Inflammatory macrophage treated with lipopolysaccharide for 4 hours (primary cell): ENCODE measurements at regions not wholly inside any gene's neighbourhood (a gene's known extent, or its start where the extent isn't known, plus 50 kb on each side); places are given as distances from the start of the nearest gene placed in this dataset.
"Not testable (repeated sequence)": the region's sequence is repeated elsewhere in the genome, so short reads cannot be mapped to it uniquely, and the experiment has no call there.

Experiments used
- DNase-seq: peaks from one replicate; pipeline ENCODE4 v3.0.0-alpha.2; 2020

DNA sequence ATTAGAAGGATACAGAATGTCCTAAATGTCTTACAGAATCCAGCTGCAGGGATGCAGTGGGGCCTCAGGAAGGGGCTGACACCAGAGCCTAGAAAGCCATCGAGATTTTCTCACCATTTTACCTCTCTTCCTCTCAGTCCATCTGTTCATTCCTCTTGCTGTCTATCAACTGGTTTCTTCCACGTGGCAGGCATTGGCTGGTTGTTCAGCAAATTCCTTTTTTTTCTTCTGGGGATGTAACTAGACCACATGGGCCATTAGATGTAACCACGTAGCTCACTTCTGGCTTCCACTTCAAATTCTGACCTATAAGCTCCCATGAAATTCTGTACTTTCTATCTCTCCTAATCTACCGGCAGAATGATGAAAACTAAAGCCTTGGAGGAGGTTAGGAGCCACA lies 93.6 kb upstream of the MTAP start:
- no peak for DNase-seq

GRCh38 chr9:21709464-21710058 lies 92.9 kb upstream of the MTAP start:
- peak; percentile 68 for DNase-seq

- DNase-seq: no peak
These were observed 91.8 kb upstream of the MTAP start for GRCh38 chr9:21710548-21711191.

DNA sequence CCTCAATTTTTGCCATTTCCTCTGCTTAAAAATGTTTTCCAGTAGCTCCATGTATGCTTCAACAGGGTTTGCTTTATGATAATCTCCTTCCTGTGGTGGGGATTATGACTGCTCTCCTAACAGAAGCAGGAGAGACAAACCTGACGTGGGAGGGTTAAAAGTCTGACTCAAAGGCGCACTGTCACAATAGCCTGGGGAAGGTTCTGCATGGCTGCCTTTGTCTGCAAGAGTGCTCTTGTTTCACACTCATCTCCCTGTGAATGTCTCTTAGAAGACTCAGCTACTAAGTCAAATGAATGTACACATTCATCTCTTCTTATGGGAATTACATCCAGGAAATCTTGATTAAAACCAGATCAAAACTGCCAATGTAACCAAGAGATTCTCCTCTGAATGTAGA lies 90.9 kb upstream of the MTAP start:
- DNase-seq: no peak

GRCh38 chr9:21715408-21715807 lies 87.0 kb upstream of the MTAP start:
- no peak for DNase-seq

- no peak for DNase-seq
These were observed 81.7 kb upstream of the MTAP start for GRCh38 chr9:21720758-21721157.

GRCh38 chr9:21727411-21727810 lies 75.0 kb upstream of the MTAP start:
- DNase-seq: not testable (repeated sequence)

GRCh38 chr9:21728781-21729180 lies 73.7 kb upstream of the MTAP start:
- no peak for DNase-seq

DNA sequence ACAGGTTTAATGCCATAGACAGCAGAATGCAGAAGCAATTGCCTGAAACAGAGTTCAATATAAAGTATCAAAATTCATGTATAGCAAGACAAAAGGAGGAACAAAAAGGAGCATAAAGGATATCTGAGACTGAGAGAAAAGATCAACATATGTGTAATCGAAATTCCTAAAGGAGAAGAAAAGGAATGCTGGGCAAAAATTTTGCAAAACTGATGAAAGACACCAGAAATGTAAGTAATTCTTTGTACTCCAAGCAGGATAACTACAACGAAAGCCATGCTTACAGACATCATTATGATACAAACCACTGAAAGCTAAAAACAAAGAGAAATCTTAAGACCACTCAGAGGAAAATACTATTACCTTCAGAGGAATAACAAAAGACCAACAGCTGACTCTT lies 72.8 kb upstream of the MTAP start:
- DNase-seq: no peak

DNA sequence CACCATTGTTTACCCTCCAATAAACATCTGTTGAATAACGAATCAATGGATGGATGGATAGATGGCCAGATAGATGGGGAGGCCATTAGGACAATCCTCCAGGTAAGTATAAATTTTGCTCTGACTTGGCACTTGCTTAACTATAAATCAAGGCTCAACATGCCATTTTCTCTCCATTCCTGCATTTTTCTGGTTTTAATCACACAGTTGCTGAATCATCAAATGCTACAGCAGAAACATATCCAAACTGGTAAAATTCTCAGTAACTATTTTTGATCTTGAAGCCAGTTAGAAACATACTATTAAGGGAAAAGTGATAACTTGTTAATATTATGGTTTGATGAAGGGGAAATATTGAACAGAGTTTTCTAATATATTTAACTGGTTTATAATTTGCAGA lies 71.5 kb upstream of the MTAP start:
- DNase-seq: no peak

DNA sequence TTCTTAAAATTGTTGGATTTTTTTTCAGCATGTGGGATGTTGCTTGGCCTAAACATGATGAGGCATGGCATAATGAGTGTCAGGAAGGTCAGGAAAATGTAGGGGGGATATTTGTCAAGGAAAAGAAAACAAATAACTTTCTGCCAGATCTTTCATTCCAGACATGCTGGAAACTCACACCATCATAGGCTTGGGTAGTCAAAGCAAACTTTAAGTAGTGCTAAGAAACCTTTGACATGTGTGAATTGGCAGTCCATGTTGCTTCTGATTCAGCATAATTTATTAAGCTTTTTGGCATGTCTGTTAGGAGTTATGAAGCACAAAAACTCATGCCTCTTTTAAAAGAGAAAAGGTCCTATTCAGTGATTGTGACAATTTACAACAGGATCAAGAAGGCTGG lies 61.3 kb upstream of the MTAP start:
- no peak for DNase-seq

- no peak for DNase-seq
These were observed 58.1 kb upstream of the MTAP start for GRCh38 chr9:21744320-21744719.

GRCh38 chr9:21744841-21745240 lies 57.6 kb upstream of the MTAP start:
- peak; percentile 52 for DNase-seq

- DNase-seq: no peak
These were observed 55.9 kb upstream of the MTAP start for GRCh38 chr9:21746550-21746949.

GRCh38 chr9:21747175-21747574 lies 55.3 kb upstream of the MTAP start:
- DNase-seq: peak; percentile 24

DNA sequence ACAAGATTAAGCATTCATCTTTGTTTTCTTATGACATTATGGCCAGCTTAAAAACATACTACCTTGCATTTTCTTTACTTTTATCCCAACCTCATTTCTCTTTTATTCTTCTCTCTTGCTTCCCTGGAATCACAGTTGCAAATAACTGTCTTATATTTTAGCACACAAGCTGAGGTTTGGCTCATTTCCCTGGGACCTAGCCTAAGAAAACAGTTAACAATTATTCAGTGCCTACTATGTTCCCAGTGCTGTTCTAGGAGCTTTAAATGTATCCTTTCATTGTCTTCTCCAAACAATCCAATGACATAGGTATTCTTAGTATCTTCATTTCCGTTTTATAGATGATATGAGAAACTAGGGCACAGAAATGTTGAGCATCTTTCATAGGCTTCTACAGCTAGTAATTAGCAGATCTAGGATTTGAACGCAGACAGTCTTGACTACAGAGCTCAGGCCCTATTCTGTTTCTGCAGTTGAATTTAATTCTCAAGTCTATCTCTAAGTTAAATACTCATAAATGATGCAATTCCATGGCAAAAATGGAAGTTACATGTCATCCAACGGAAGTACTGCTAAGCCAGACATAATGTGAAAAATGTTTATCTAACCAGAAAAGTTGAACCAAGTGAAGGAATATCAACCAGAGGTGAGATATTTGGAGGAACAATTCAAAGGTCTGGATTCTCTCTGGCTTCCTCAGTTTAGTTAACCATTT lies 52.3 kb upstream of the MTAP start:
- no peak for DNase-seq

DNA sequence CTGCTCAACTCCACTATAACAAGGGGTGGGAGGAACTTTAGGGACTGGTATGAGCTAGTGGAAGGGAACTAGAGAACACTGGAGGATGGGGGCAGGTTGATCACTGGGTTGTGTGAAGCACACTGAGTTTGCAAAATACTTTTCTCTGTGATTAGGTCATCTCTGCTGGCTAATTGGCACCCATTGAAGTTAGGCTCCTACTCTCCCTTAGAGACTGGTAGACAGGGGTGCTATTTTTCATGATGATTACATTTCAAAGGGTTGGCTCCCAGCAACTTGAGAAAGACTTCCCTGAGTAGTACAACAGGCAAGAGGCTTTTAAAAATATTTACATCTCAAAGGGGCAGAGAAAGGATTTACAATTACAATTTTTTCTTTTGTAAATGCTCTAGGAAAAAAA lies 50.4 kb upstream of the MTAP start:
- no peak for DNase-seq
